LHCN-M2 (cell line): ENCODE measurements at regions not wholly inside any gene's neighbourhood (a gene's known extent, or its start where the extent isn't known, plus 50 kb on each side); places are given as distances from the start of the nearest gene placed in this dataset.
"Not testable (repeated sequence)": the region's sequence is repeated elsewhere in the genome, so short reads cannot be mapped to it uniquely, and the experiment has no call there.

Experiments
- DNase-seq: peaks from one replicate; pipeline ENCODE4 v3.0.0-alpha.2; 2012; ENCODE audit warnings: low read depth

GRCh38 chr11:127768931-127769330 is 768.4 kb upstream of the KIRREL3 start:
- not testable (repeated sequence) for DNase-seq

DNA sequence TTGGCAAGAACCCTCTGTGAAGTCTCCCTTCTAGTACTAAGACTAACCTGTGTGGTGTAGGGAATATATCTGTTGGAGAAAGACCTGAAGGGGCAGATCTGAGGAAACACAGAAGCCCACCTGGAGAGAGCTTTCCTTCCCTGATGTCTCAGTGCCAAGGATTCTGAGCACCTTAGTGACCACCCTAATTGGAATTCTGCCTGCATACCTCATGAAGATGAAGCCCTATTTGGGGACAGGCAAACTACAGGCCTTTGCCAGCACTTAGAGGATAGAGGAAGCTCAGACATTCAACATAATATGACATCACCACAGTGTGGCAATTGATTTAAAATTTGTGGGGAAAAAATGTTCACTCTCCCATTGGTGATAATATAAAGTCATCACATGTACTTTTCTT is 766.2 kb upstream of the KIRREL3 start:
- DNase-seq, result no peak

DNA sequence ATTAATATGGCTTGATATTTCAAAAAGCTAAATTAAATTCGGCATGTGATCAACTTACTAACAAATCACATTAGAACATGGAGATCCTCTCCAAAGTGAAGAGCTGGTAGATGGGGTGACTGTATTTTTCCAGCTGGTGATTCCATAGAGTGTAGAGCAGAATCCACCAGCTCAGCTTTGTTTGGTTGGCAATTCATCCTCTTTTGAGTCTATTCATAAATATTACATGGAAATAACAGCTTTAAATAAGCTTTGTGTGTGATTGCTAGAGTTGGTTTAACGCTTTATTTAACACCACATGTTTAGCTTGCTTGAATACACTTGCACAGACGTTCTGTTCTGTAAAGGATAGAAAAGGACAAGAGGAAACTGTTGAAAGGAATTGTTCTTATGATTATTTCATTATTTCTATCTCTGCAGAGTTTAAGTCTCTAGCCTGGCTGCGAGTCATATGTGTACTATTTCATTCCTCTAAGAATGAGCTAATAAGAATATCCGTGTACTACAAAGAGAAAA is 738.3 kb upstream of the KIRREL3 start:
- no peak for DNase-seq

DNA sequence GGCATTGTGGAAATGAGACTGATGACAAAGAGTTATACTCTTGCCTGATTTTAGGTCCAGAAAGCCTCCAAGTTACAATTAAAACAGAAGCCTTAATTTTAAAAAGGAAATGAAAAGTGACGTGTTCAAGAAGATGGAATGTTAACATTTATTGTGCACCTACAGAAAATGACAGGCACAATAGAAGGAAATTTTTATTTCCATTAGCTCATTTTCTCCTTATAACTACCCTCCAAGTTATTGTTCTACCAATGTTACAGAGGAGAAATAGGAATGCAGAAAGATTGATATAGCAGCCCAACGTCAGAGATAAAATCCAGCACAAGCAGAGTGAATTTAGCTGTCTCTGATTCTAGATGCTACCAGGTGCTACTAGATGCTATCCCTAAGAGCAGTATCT is 736.9 kb upstream of the KIRREL3 start:
- DNase-seq, result no peak

- DNase-seq, result no peak
Measured at GRCh38 chr11:127733552-127733951, 733.0 kb upstream of the KIRREL3 start.

GRCh38 chr11:127726367-127726766 is 725.8 kb upstream of the KIRREL3 start:
- no peak for DNase-seq

DNA sequence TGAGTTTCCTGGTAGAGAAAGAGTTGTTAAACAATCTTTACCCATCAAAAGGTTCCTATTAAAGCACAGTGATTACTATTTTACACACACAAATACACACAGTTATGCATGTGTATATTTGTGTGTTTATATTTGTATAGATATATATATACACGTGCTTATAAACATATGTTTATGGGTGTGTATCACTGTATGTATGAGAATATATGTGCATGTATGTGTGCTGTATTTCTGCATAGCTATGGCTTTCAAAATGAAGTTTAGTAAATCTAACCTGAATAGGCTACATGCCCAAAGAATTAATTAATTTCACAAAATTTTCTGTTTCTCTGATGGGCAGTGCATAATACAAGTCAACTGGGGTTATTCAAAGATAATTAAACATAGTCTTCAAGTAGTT is 723.1 kb upstream of the KIRREL3 start:
- no peak for DNase-seq

DNA sequence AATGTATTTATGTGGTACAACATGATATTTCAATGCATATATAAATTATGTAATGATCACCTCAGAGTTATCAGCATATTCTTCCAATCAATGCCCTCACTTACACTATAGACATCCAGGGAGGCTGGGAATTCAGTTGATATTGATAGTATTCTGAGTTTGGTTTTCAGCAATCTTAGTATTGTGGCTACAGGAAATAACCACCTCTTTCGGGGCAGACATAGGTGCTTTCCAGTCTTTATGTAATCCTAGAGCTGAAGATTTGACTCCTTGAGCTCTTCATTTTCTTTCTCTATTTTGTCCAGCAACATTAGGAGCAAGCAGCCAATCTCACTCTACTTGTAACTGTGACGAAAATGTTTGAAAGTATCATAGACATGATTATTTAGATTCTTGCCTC is 712.7 kb upstream of the KIRREL3 start:
- DNase-seq, result no peak

DNA sequence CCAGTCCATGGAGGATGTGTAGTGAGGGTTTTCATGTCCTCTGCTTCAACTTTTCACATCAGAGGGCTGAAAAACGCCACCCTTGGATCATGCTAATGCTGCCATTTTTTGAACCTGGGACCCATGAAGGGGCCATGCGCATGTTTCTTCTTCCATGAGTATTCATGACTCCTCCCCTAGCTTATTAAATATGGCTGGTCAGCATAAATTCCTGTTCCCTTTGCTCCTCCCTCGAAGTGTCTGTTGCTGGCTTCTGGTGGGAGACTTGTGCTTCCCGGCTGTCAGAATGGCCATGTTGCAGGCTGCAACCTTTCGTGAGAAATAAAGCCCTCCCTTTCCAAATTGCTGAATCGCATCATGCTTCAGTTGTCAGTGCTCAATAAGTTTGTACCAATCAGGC is 711.2 kb upstream of the KIRREL3 start:
- DNase-seq, result no peak

- DNase-seq, result no peak
Measured at GRCh38 chr11:127710831-127711230, 710.3 kb upstream of the KIRREL3 start.

DNA sequence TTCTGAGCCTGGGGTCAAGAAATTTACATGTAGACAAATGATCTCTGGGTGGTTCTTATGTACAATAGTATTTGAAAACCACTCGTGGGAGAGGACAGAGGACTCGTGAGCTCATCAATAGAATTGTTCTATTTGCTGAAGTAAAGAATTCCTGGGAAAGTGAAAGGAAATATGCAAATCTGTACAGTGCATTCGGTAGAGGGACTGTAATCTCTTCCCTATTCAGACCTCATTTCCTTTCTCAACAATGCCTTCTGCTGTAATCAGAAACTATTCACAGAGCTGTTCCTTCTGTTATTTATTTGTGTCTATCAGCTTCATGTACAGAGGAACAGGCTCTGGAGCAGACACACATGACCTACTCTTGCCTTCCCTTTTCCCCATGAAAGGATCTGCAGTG is 709.4 kb upstream of the KIRREL3 start:
- no peak for DNase-seq

DNA sequence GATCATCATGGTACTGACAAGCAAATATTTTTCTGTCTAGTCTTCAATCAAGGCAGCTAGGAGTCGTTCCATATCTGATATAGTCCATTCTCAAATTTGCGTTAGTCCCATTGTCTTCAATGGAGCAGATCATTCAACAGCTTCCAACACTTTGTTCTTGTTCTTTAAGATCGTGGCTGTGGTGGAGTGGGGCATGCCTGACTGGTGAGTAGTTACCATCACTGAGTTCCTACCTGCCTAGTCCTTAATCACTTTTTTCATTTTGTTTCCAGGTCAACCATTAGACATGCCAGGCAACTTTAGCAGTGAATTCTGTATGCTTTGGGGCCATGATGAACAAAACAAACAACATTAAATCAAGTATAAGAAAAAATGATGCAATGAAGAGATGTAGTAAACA is 693.1 kb upstream of the KIRREL3 start:
- DNase-seq, result no peak

- DNase-seq, result no peak
Measured at GRCh38 chr11:127683321-127683720, 682.8 kb upstream of the KIRREL3 start.

DNA sequence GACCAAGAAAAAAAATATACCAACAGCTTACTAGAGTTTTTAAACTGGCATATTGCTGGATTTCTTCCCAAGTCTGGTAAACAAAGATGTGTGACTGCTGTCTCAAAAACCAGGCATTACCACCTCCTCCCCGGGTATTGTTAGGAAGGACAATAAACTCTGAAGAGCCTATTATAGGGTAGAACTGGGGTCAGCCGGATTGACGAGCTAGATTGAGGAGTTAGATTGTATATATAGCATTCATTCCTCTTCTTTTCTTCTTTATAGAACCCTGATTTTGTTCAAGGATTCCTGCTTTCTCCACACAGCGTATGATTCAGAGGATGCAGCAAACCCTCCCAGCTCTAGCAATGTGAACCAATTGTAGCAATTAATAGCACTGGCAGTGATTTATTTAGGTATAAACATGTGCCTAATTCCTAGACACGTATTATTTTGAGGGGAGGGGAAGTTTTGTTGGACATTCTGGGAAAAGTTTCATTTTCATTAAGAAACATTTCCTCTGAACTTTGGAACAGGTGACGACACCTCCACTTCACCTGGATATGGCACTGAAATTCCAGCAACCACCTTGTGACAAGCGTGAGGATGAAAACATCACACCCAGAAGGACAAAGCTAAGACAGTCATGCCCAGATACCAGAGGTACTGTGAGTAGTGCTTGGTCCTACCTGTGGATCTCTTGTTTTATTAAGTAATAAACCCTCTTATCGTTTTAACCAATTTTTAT is 679.4 kb upstream of the KIRREL3 start:
- no peak for DNase-seq

DNA sequence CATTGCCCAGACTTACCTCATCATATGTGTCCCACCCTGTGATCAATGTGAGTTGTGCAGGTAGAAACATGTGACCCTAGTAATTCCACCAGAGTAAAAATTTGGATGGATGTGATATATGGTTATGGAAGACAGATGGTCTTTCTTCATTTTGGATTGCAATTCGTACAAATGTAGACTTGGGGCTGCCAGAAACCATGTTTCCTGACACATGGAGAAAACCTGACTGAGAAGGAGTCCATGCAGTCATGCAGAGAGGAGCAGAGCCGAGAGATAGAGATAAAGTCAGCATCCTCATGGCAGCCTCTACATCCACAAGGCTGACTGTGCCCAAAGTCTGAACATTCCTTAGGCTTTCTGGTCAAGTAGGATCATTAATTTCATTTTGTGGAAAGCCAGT is 678.1 kb upstream of the KIRREL3 start:
- DNase-seq, result no peak

DNA sequence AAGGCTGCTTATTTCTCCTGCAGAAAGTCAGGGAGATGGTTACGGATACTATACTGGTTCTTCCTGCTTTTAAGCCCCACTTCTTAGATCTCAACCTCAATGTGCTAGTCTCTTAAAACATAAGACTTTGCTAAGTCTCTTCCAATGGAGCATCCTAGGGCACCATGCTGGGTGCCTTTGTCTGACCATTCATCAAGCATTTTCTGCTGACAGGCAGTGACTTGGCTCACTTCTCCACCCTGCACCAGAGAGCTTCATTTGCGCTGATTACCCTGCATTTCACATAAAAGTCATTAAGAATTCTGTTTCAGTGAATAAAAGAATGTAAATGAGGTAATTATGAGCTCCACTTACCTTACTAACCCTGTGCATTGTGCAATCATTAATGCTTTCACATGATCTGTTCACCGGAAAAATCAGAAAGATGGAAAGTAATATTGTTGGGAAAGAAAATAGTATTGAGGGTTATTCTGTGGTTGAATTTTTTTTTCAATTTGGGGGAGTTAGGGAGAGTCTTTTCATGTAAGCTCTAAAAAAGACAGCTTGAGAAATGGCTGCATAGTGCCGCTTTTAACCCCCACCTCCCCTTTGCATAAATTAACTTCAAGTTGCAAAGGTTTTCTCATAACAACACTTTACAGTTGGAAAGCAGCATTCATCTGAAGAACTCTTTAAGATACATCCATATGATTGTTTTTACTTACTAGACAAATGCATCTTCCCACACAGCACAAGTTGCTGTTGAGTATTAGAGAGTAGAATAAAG is 677.3 kb upstream of the KIRREL3 start:
- no peak for DNase-seq

- no peak for DNase-seq
Measured at GRCh38 chr11:127675581-127675980, 675.0 kb upstream of the KIRREL3 start.

DNA sequence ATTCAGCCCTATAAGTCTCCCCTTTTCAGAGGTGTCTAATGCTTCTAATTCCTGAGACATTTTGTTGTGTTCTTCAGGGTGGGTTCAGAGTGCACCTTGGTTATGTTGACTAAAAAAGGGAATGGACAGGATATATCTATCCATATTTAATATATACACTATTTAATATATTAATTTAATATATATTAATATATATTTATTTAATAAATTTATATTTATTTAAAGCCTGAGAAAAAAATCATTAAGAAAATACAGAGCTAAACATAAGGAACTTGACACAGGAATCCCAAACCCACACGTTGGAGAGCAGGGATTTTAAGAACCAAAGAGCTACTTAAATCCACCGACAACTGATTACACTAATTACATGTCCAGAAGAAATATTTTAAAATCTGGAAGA is 674.2 kb upstream of the KIRREL3 start:
- DNase-seq, result no peak

- no peak for DNase-seq
Measured at GRCh38 chr11:127670374-127671119, 670.0 kb upstream of the KIRREL3 start.

- DNase-seq, result no peak
Measured at GRCh38 chr11:127656116-127656836, 655.7 kb upstream of the KIRREL3 start.

DNA sequence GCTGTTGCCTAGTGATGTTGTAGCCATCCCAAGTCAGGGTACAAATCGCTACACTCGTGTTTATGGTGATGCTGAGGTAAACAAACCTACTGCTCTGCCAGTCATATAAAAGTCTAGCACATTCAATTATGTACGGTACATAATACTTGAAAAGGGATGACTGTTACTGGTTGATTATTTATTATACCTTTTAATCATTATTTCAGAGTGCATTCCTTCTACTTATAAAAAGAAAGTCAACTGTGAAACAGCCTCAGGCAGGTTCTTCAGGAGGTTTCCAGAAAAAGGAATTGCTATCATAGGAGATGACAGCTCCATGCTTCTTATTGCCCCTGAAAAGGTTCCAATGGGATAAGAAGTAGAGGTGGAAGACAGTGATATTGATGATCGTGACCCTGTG is 652.5 kb upstream of the KIRREL3 start:
- no peak for DNase-seq

DNA sequence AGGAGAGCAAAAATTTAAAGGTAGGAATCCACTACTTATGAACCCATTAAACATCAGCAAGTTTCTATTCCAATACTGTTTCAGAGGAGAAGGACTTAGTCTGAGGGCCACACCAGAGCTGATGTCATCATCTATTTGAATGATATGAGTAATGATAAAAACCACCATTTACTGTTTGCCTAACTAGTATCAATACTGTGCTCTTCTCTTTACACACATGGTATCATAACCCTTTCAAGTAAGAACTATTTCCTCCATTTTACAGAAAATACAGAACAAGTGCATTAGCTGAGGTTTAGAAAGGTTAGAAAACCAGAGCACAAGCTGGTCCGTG is 651.3 kb upstream of the KIRREL3 start:
- peak; percentile 32 for DNase-seq
